ENCODE measurements at regions not wholly inside any gene's neighbourhood (a gene's known extent, or its start where the extent isn't known, plus 50 kb on each side); places are given as distances from the start of the nearest gene placed in this dataset.

GRCh38 chr2:174662859-174663258 is 65.3 kb upstream of the WIPF1 start:
- TF ChIP-seq CTCF (IDR thresholded peaks at IDR 0.05; ENCODE audit: borderline replicate concordance, extremely low read depth, low read length, poor library complexity, severe bottlenecking) (no peak), EZH2 (IDR thresholded peaks at IDR 0.05; ENCODE audit: borderline replicate concordance, low read depth, low read length, severe bottlenecking) (no peak)
